Daoy (cell line): ENCODE measurements at regions not wholly inside any gene's neighbourhood (a gene's known extent, or its start where the extent isn't known, plus 50 kb on each side); places are given as distances from the start of the nearest gene placed in this dataset.
"Not testable (repeated sequence)": the region's sequence is repeated elsewhere in the genome, so short reads cannot be mapped to it uniquely, and the experiment has no call there.

Experiments
- DNase-seq: peaks from one replicate; pipeline ENCODE4 v3.0.0-alpha.2; 2015; ENCODE audit warnings: low read depth

- no peak for DNase-seq
These were observed 505.4 kb upstream of the AGA start for GRCh38 chr4:177947607-177948006.

- no peak for DNase-seq
These were observed 506.6 kb upstream of the AGA start for GRCh38 chr4:177948853-177949252.

GRCh38 chr4:177951026-177951425, 508.8 kb upstream of the AGA start:
- no peak for DNase-seq

GRCh38 chr4:177952723-177953122, 510.5 kb upstream of the AGA start:
- no peak for DNase-seq

GRCh38 chr4:177957596-177958360, 515.5 kb upstream of the AGA start:
- DNase-seq: no peak

- DNase-seq: no peak
These were observed 518.3 kb upstream of the AGA start for GRCh38 chr4:177960566-177960965.

GRCh38 chr4:177961761-177962380, 519.6 kb upstream of the AGA start:
- no peak for DNase-seq

GRCh38 chr4:177964061-177964460, 521.8 kb upstream of the AGA start:
- no peak for DNase-seq

GRCh38 chr4:177964693-177965168, 522.5 kb upstream of the AGA start:
- peak; percentile 6 for DNase-seq

GRCh38 chr4:177967328-177967727, 525.1 kb upstream of the AGA start:
- no peak for DNase-seq

GRCh38 chr4:177968817-177969442, 526.7 kb upstream of the AGA start:
- DNase-seq: no peak

- no peak for DNase-seq
These were observed 532.2 kb upstream of the AGA start for GRCh38 chr4:177974461-177974860.

GRCh38 chr4:177975315-177975987, 533.2 kb upstream of the AGA start:
- DNase-seq: no peak

- no peak for DNase-seq
These were observed 544.0 kb upstream of the AGA start for GRCh38 chr4:177986236-177986635.

GRCh38 chr4:177987896-177988295, 545.7 kb upstream of the AGA start:
- no peak for DNase-seq

- DNase-seq: no peak
These were observed 547.4 kb upstream of the AGA start for GRCh38 chr4:177989503-177990201.

GRCh38 chr4:178003098-178003657, 560.9 kb upstream of the AGA start:
- DNase-seq: no peak

GRCh38 chr4:178010596-178010995, 568.4 kb upstream of the AGA start:
- no peak for DNase-seq

- not testable (repeated sequence) for DNase-seq
These were observed 572.8 kb upstream of the AGA start for GRCh38 chr4:178015046-178015445.

- no peak for DNase-seq
These were observed 584.8 kb upstream of the AGA start for GRCh38 chr4:178026999-178027398.

- no peak for DNase-seq
These were observed 585.6 kb upstream of the AGA start for GRCh38 chr4:178027796-178028195.
